ENCODE measurements at regions not wholly inside any gene's neighbourhood (a gene's known extent, or its start where the extent isn't known, plus 50 kb on each side); places are given as distances from the start of the nearest gene placed in this dataset.
A peak's percentile ranks its signal among the peaks of the same experiment; 100 is the strongest.

GRCh38 chr3:24640330-24640877, 145.8 kb upstream of the THRB start (continued):
- TF ChIP-seq, protein P1, sequence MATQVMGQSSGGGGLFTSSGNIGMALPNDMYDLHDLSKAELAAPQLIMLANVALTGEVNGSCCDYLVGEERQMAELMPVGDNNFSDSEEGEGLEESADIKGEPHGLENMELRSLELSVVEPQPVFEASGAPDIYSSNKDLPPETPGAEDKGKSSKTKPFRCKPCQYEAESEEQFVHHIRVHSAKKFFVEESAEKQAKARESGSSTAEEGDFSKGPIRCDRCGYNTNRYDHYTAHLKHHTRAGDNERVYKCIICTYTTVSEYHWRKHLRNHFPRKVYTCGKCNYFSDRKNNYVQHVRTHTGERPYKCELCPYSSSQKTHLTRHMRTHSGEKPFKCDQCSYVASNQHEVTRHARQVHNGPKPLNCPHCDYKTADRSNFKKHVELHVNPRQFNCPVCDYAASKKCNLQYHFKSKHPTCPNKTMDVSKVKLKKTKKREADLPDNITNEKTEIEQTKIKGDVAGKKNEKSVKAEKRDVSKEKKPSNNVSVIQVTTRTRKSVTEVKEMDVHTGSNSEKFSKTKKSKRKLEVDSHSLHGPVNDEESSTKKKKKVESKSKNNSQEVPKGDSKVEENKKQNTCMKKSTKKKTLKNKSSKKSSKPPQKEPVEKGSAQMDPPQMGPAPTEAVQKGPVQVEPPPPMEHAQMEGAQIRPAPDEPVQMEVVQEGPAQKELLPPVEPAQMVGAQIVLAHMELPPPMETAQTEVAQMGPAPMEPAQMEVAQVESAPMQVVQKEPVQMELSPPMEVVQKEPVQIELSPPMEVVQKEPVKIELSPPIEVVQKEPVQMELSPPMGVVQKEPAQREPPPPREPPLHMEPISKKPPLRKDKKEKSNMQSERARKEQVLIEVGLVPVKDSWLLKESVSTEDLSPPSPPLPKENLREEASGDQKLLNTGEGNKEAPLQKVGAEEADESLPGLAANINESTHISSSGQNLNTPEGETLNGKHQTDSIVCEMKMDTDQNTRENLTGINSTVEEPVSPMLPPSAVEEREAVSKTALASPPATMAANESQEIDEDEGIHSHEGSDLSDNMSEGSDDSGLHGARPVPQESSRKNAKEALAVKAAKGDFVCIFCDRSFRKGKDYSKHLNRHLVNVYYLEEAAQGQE (IDR thresholded peaks at IDR 0.05; ENCODE audit: borderline replicate concordance), result peak; percentile 79
- TF ChIP-seq, protein P1 (CRISPR knock-in tag; IDR thresholded peaks at IDR 0.05; ENCODE audit: low read depth), result no peak
- TF ChIP-seq ZNF436 (CRISPR knock-in tag; IDR thresholded peaks at IDR 0.05) (no peak), NFIC (IDR thresholded peaks at IDR 0.05) (no peak), HINFP (tag; conservative IDR thresholded peaks at IDR 0.05; ENCODE audit: low read depth) (no peak), CREB3L1 (IDR thresholded peaks at IDR 0.05; ENCODE audit: borderline replicate concordance, low read depth) (no peak), ZBTB1 (CRISPR knock-in tag; IDR thresholded peaks at IDR 0.05; ENCODE audit: borderline replicate concordance, low read depth) (no peak), BCL6 (CRISPR knock-in tag; IDR thresholded peaks at IDR 0.05) (no peak), ZNF444 (CRISPR knock-in tag; IDR thresholded peaks at IDR 0.05) (no peak), HEY1 (CRISPR knock-in tag; IDR thresholded peaks at IDR 0.05; ENCODE audit: borderline replicate concordance) (no peak), ZNF764 (CRISPR knock-in tag; IDR thresholded peaks at IDR 0.05; ENCODE audit: low read depth) (no peak), PML (IDR thresholded peaks at IDR 0.05; ENCODE audit: low read length) (no peak), CBFA2T2 (conservative IDR thresholded peaks at IDR 0.05) (no peak)

Data from K562 (cell line).